H9 (cell line): ENCODE measurements at regions not wholly inside any gene's neighbourhood (a gene's known extent, or its start where the extent isn't known, plus 50 kb on each side); places are given as distances from the start of the nearest gene placed in this dataset.

Source experiments
- DNase-seq: peaks from one replicate; pipeline ENCODE4 v3.0.0-alpha.2; 2017
- H2AFZ ChIP-seq: one replicate; pipeline ENCODE4 v1.6.1; 2013; ENCODE audit warnings: mild to moderate bottlenecking, low read length, control low read depth, moderate library complexity
- H2AK5ac ChIP-seq: 2 replicates; pipeline ENCODE4 v1.6.1; 2013; ENCODE audit warnings: low read length, control low read depth, mixed read lengths; ENCODE audit not compliant: insufficient read length
- H2BK120ac ChIP-seq: one replicate; pipeline ENCODE4 v1.6.1; 2013; ENCODE audit warnings: low read depth, mild to moderate bottlenecking, low read length, control low read depth, inconsistent platforms; ENCODE audit not compliant: poor library complexity, severe bottlenecking
- H2BK12ac ChIP-seq: 2 replicates; pipeline ENCODE4 v1.6.1; 2013; ENCODE audit warnings: low read length, control low read depth, mixed read lengths, low read depth; ENCODE audit not compliant: insufficient read length
- H2BK15ac ChIP-seq: 2 replicates; pipeline ENCODE4 v1.6.1; 2013; ENCODE audit warnings: low read depth, low read length, control low read depth
- H2BK20ac ChIP-seq: one replicate; pipeline ENCODE4 v1.6.1; 2013; ENCODE audit warnings: low read depth, mild to moderate bottlenecking, low read length, control low read depth, inconsistent platforms; ENCODE audit not compliant: poor library complexity, severe bottlenecking
- H2BK5ac ChIP-seq: 2 replicates; pipeline ENCODE4 v1.6.1; 2013; ENCODE audit warnings: low read length, control low read depth, mixed read lengths; ENCODE audit not compliant: insufficient read length
- H3K14ac ChIP-seq: 2 replicates; pipeline ENCODE4 v1.6.1; 2013; ENCODE audit warnings: low read length, control low read depth; ENCODE audit not compliant: insufficient read depth
- H3K18ac ChIP-seq: 2 replicates; pipeline ENCODE4 v1.6.1; 2013; ENCODE audit warnings: low read depth, mild to moderate bottlenecking, mixed read lengths, low read length, control low read depth; ENCODE audit not compliant: insufficient read length
- H3K23ac ChIP-seq: 2 replicates; pipeline ENCODE4 v1.6.1; 2013; ENCODE audit warnings: low read length, control low read depth, mixed read lengths, low read depth; ENCODE audit not compliant: insufficient read length
- H3K23me2 ChIP-seq: 2 replicates; pipeline ENCODE4 v1.6.1; 2013; ENCODE audit warnings: low read depth, mild to moderate bottlenecking, mixed read lengths, low read length, control low read depth; ENCODE audit not compliant: insufficient read length, poor library complexity, severe bottlenecking
- H3K27ac ChIP-seq: 2 replicates; pipeline ENCODE4 v1.5.1; 2013; ENCODE audit warnings: low read length, control low read depth, mixed read lengths, low read depth; ENCODE audit not compliant: insufficient read length
- H3K27me3 ChIP-seq: 2 replicates; pipeline ENCODE4 v1.6.1; 2013; ENCODE audit warnings: low read length, control low read depth, inconsistent platforms; ENCODE audit not compliant: insufficient read depth
- H3K4ac ChIP-seq: 2 replicates; pipeline ENCODE4 v1.6.1; 2013; ENCODE audit warnings: low read depth, mild to moderate bottlenecking, control low read depth, inconsistent platforms, low read length, moderate library complexity
- H3K4me1 ChIP-seq: 2 replicates; pipeline ENCODE4 v1.6.1; 2013; ENCODE audit warnings: low read length, control low read depth, inconsistent platforms; ENCODE audit not compliant: insufficient read depth
- H3K4me2 ChIP-seq: 2 replicates; pipeline ENCODE4 v1.6.1; 2013; ENCODE audit warnings: low read length, control low read depth, mixed read lengths; ENCODE audit not compliant: insufficient read length, insufficient read depth
- H3K56ac ChIP-seq: 2 replicates; pipeline ENCODE4 v1.6.1; 2013; ENCODE audit warnings: low read depth, mild to moderate bottlenecking, mixed read lengths, low read length, control low read depth; ENCODE audit not compliant: insufficient read length
- H3K79me1 ChIP-seq: 2 replicates; pipeline ENCODE4 v1.6.1; 2013; ENCODE audit warnings: low read depth, mild to moderate bottlenecking, moderate library complexity, low read length, control low read depth, inconsistent platforms; ENCODE audit not compliant: insufficient read depth, poor library complexity, severe bottlenecking
- H3K79me2 ChIP-seq: 2 replicates; pipeline ENCODE4 v1.6.1; 2013; ENCODE audit warnings: low read length, control low read depth, inconsistent platforms; ENCODE audit not compliant: insufficient read depth
- H3K9ac ChIP-seq: 2 replicates; pipeline ENCODE4 v1.6.1; 2013; ENCODE audit warnings: low read length, control low read depth, mixed read lengths; ENCODE audit not compliant: insufficient read length; ENCODE audit errors: extremely low read depth
- H3K9me3 ChIP-seq: one replicate; pipeline ENCODE4 v1.6.1; 2013; ENCODE audit warnings: low read depth, low read length, inconsistent platforms; ENCODE audit not compliant: control insufficient read depth
- H3T11ph ChIP-seq: one replicate; pipeline ENCODE4 v1.6.1; 2013; ENCODE audit warnings: mild to moderate bottlenecking, low read length, control low read depth, inconsistent platforms
- H4K20me1 ChIP-seq: one replicate; pipeline ENCODE4 v1.6.1; 2013; ENCODE audit not compliant: control insufficient read depth, insufficient read length, insufficient read depth
- H4K5ac ChIP-seq: 2 replicates; pipeline ENCODE4 v1.6.1; 2013; ENCODE audit warnings: low read depth, mild to moderate bottlenecking, mixed read lengths, low read length, control low read depth; ENCODE audit not compliant: insufficient read length
- H4K8ac ChIP-seq: replicated peaks from 2 replicates; pipeline ENCODE4 v1.6.1; 2013; ENCODE audit warnings: low read length, control low read depth, mixed read lengths, low read depth; ENCODE audit not compliant: insufficient read length
- H4K91ac ChIP-seq: 2 replicates; pipeline ENCODE4 v1.6.1; 2013; ENCODE audit warnings: low read depth, mild to moderate bottlenecking, moderate library complexity, mixed read lengths, low read length, control low read depth; ENCODE audit not compliant: insufficient read length
- H3K27ac Mint-ChIP-seq, 3 experiments: 2 replicates in 2 of 3; 3 replicates in 1 of 3; pipeline ENCODE4 v1.8.0; 2020 to 2021; ENCODE audit warnings: mixed read lengths in 3 of 3, mild to moderate bottlenecking in 1 of 3, moderate library complexity in 1 of 3
- H3K27me3 Mint-ChIP-seq: 2 replicates; pipeline ENCODE4 v1.8.0; 2021; ENCODE audit warnings: low read depth, mild to moderate bottlenecking, moderate library complexity, mixed read lengths
- H3K36me3 Mint-ChIP-seq, 3 experiments: 2 replicates in 2 of 3; 3 replicates in 1 of 3; pipeline ENCODE4 v1.8.0; 2020 to 2021; ENCODE audit warnings: low read depth in 3 of 3, mixed read lengths in 3 of 3; ENCODE audit not compliant: insufficient read depth in 1 of 3
- H3K4me1 Mint-ChIP-seq, 2 experiments: 2 replicates each; pipeline ENCODE4 v1.8.0; 2020; ENCODE audit warnings: mixed read lengths in 2 of 2
- H3K4me3 Mint-ChIP-seq, 2 experiments: 2 replicates in 1 of 2; 3 replicates in 1 of 2; pipeline ENCODE4 v1.8.0; 2020 to 2021; ENCODE audit warnings: mild to moderate bottlenecking in 2 of 2, mixed read lengths in 2 of 2, moderate library complexity in 1 of 2
- H3K9me3 Mint-ChIP-seq, 2 experiments: 2 replicates in 1 of 2; 3 replicates in 1 of 2; pipeline ENCODE4 v1.8.0; 2020; ENCODE audit warnings: mild to moderate bottlenecking in 2 of 2, mixed read lengths in 2 of 2, moderate library complexity in 1 of 2
- WGBS: extraction: QIAGEN DNeasy Blood & Tissue Kit; methylation state at CpG from one replicate; pipeline ENCODE4 v1.1.7; 2013; ENCODE audit warnings: missing lambda C conversion rate, low lambda C conversion rate, mixed read lengths; ENCODE audit not compliant: insufficient read length; ENCODE audit errors: extremely low coverage; 5-methylcytosine and 5-hydroxymethylcytosine counted together
- TF ChIP-seq, protein P1 (sequence below): fragments of 200-600 bp; sonication (generic); conservative IDR thresholded peaks from 3 replicates; pipeline ENCODE4 v1.8.0; 2021; ENCODE audit warnings: antibody characterized with exemption, mild to moderate bottlenecking

DNA sequence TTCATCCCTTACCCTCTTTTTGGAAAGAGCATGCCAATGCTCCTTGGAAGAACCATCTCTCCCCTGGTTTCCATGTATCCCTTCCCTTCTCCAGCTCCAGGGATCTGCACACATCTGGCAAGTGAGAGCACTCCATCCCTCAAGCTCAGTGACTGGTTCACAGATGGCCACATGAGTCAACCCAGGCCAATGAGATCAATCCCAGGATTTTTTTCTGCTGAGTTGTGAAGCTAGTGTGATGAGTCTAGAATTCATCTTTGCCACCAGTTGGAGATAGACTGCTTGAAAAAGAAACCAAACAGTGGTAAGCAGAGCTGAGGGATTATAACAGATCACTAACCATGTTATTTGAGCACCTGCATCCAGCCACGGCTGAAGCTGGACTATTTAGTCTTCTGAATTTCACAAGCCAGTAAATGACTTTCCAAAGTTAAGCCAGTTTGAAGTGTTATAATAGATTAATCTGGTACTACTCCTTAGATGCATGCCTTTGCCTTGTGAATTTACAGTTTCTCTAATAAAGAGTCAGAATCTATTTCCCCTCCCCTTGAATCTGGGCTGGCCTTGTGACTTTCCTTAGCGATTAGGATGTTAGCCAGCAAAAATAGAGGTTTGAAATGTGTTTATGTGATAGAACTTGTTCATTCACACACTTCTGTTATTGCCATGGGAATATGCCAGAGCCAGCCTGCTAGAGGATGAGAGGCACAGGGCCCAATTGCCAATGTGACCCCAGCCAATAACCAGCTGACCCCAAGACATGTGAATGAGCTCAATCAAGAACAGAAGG is 159.8 kb downstream of the WNT5A start:
- H3K27ac ChIP-seq: no peak overlapping the region
- H3K36me3 Mint-ChIP-seq: no peaks in the 10 kb centered on the region
- no peaks in the 10 kb centered on the region for H4K20me1 ChIP-seq
- H2AFZ ChIP-seq: no peak overlapping the region
- no peaks in the 10 kb centered on the region for H3K27me3 Mint-ChIP-seq
- H3K23ac ChIP-seq: no peak overlapping the region
- H3K4me1 Mint-ChIP-seq: peaks cover 6 to 9% of the 10 kb centered on the region in 2 experiments; a peak in 3 of 4 replicates
- peaks cover 0 to 3% of the 10 kb centered on the region in 2 experiments; a peak in 1 of 5 replicates for H3K9me3 Mint-ChIP-seq
- H3K4me2 ChIP-seq: no peak overlapping the region
- H2BK20ac ChIP-seq: no peak overlapping the region
- no peak overlapping the region for H4K5ac ChIP-seq
- no peaks in the 10 kb centered on the region for H3K9me3 ChIP-seq
- H4K91ac ChIP-seq: no peak overlapping the region
- H3K27ac Mint-ChIP-seq: no peak overlapping the region
- H3K79me1 ChIP-seq: no peaks in the 10 kb centered on the region
- no peak overlapping the region for H4K8ac ChIP-seq
- H3K4ac ChIP-seq: no peak overlapping the region
- H3K9ac ChIP-seq: no peak overlapping the region
- H3K18ac ChIP-seq: no peak overlapping the region
- H2AK5ac ChIP-seq: no peak overlapping the region
- TF ChIP-seq, protein P1, sequence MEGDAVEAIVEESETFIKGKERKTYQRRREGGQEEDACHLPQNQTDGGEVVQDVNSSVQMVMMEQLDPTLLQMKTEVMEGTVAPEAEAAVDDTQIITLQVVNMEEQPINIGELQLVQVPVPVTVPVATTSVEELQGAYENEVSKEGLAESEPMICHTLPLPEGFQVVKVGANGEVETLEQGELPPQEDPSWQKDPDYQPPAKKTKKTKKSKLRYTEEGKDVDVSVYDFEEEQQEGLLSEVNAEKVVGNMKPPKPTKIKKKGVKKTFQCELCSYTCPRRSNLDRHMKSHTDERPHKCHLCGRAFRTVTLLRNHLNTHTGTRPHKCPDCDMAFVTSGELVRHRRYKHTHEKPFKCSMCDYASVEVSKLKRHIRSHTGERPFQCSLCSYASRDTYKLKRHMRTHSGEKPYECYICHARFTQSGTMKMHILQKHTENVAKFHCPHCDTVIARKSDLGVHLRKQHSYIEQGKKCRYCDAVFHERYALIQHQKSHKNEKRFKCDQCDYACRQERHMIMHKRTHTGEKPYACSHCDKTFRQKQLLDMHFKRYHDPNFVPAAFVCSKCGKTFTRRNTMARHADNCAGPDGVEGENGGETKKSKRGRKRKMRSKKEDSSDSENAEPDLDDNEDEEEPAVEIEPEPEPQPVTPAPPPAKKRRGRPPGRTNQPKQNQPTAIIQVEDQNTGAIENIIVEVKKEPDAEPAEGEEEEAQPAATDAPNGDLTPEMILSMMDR: no peak
- WGBS: no CpG with 5 or more reads among the region's 2 CpGs
- no peaks in the 10 kb centered on the region for H3K23me2 ChIP-seq
- H3K56ac ChIP-seq: no peak overlapping the region
- H3K27me3 ChIP-seq: no peaks in the 10 kb centered on the region
- H3K79me2 ChIP-seq: no peaks in the 10 kb centered on the region
- H3K14ac ChIP-seq: no peak overlapping the region
- DNase-seq: no peak
- no peaks in the 10 kb centered on the region for H3K4me1 ChIP-seq
- H2BK5ac ChIP-seq: no peak overlapping the region
- H2BK12ac ChIP-seq: no peak overlapping the region
- no peak overlapping the region for H3T11ph ChIP-seq
- no peak overlapping the region for H2BK120ac ChIP-seq
- H2BK15ac ChIP-seq: no peak overlapping the region
- no peak overlapping the region for H3K4me3 Mint-ChIP-seq
